ENCODE measurements at regions not wholly inside any gene's neighbourhood (a gene's known extent, or its start where the extent isn't known, plus 50 kb on each side); places are given as distances from the start of the nearest gene placed in this dataset.

- DNase-seq = no peak
Measured at GRCh38 chr20:7426890-7427496, 513.3 kb downstream of the HAO1 start.

- DNase-seq = no peak
Measured at GRCh38 chr20:7428946-7429345, 511.3 kb downstream of the HAO1 start.

- no peak for DNase-seq
Measured at GRCh38 chr20:7432612-7433011, 507.6 kb downstream of the HAO1 start.

GRCh38 chr20:7437311-7437710 lies 502.9 kb downstream of the HAO1 start:
- no peak for DNase-seq

- DNase-seq = no peak
Measured at GRCh38 chr20:7449269-7449668, 491.0 kb downstream of the HAO1 start.

- DNase-seq = no peak
Measured at GRCh38 chr20:7452890-7453289, 487.4 kb downstream of the HAO1 start.

GRCh38 chr20:7454047-7454446 lies 486.2 kb downstream of the HAO1 start:
- DNase-seq = no peak

- no peak for DNase-seq
Measured at GRCh38 chr20:7458459-7458858, 481.8 kb downstream of the HAO1 start.

- DNase-seq = no peak
Measured at GRCh38 chr20:7459083-7459482, 481.2 kb downstream of the HAO1 start.

GRCh38 chr20:7463290-7463689 lies 477.0 kb downstream of the HAO1 start:
- DNase-seq = no peak

GRCh38 chr20:7470912-7471311 lies 469.3 kb downstream of the HAO1 start:
- no peak for DNase-seq

GRCh38 chr20:7490288-7490687 lies 450.0 kb downstream of the HAO1 start:
- DNase-seq = no peak

GRCh38 chr20:7492257-7492656 lies 448.0 kb downstream of the HAO1 start:
- DNase-seq = no peak

GRCh38 chr20:7493311-7493710 lies 446.9 kb downstream of the HAO1 start:
- DNase-seq = no peak

- DNase-seq = no peak
Measured at GRCh38 chr20:7496394-7496991, 443.8 kb downstream of the HAO1 start.

- no peak for DNase-seq
Measured at GRCh38 chr20:7497985-7498384, 442.3 kb downstream of the HAO1 start.

- no peak for DNase-seq
Measured at GRCh38 chr20:7499201-7499600, 441.1 kb downstream of the HAO1 start.

GRCh38 chr20:7500231-7500663 lies 440.0 kb downstream of the HAO1 start:
- DNase-seq = no peak

- DNase-seq = no peak
Measured at GRCh38 chr20:7503501-7503900, 436.8 kb downstream of the HAO1 start.

GRCh38 chr20:7505152-7505834 lies 435.0 kb downstream of the HAO1 start:
- DNase-seq = peak; percentile 29

- DNase-seq = no peak
Measured at GRCh38 chr20:7505835-7506221, 434.4 kb downstream of the HAO1 start.

GRCh38 chr20:7516621-7517111 lies 423.6 kb downstream of the HAO1 start:
- peak; percentile 83 for DNase-seq

- DNase-seq = no peak
Measured at GRCh38 chr20:7520361-7520760, 419.9 kb downstream of the HAO1 start.

GRCh38 chr20:7523288-7523687 lies 417.0 kb downstream of the HAO1 start:
- DNase-seq = no peak
